SK-N-SH (cell line): ENCODE measurements at regions not wholly inside any gene's neighbourhood (a gene's known extent, or its start where the extent isn't known, plus 50 kb on each side); places are given as distances from the start of the nearest gene placed in this dataset.

ENCODE experiments used
- CTCF ChIA-PET: fragments of 300-600, 350-600 bp; formaldehyde crosslinking; extraction: SDS; loops from one replicate; lab custom pipeline; 2021; lab: Yijun Ruan, JAX
- POLR2A ChIA-PET: fragments of 350-600 bp; sonication (Branson Sonifier 250); formaldehyde crosslinking; extraction: SDS; loops from one replicate; lab custom pipeline; 2020; ENCODE audit warnings: antibody characterized with exemption, inconsistent platforms; lab: Yijun Ruan, JAX
- DNase-seq: peaks from one replicate; pipeline ENCODE4 v3.0.0; 2012
- H2AFZ ChIP-seq: fragments of 200-600 bp; sonication (generic); 2 replicates; pipeline ENCODE4 v1.8.1; 2016; ENCODE audit warnings: antibody characterized with exemption, mild to moderate bottlenecking, low read depth
- H3F3A ChIP-seq: fragments of 200-600 bp; sonication (generic); replicated peaks from 2 replicates; pipeline ENCODE3; 2016; ENCODE audit warnings: antibody characterized with exemption, mild to moderate bottlenecking; ENCODE audit not compliant: insufficient read depth
- H3K27ac ChIP-seq, 2 experiments: fragments of 200-500 bp in 1 of 2; fragments of 200-600 bp in 1 of 2; sonication (Bioruptor generic) in 1 of 2; sonication (generic), shearing (Covaris generic) in 1 of 2; 2 replicates each; pipeline versions ENCODE4 v1.5.1 to v1.6.1; 2014 to 2016; ENCODE audit warnings: low read depth in 2 of 2, inconsistent platforms in 1 of 2, low read length in 1 of 2, mild to moderate bottlenecking in 1 of 2, mixed read lengths in 1 of 2
- H3K27me3 ChIP-seq: fragments of 200-600 bp; sonication (generic), shearing (Covaris generic); 2 replicates; pipeline ENCODE4 v1.6.1; 2016; ENCODE audit warnings: mixed run types; ENCODE audit not compliant: insufficient read depth
- H3K36me3 ChIP-seq, 2 experiments: fragments of 200-500 bp in 1 of 2; fragments of 200-600 bp in 1 of 2; sonication (Bioruptor generic) in 1 of 2; sonication (generic) in 1 of 2; replicated peaks in 1 of 2; 2 replicates each; pipeline versions ENCODE3 to v1.5.1; 2014 to 2016; ENCODE audit warnings: low read length in 1 of 2, mild to moderate bottlenecking in 1 of 2; ENCODE audit not compliant: insufficient read depth in 2 of 2, control insufficient read depth in 1 of 2
- H3K4me1 ChIP-seq, 2 experiments: fragments of 200-500 bp in 1 of 2; fragments of 200-600 bp in 1 of 2; sonication (Bioruptor generic) in 1 of 2; sonication (generic), shearing (Covaris generic) in 1 of 2; 2 replicates each; pipeline versions ENCODE4 v1.5.1 to v1.6.1; 2014 to 2016; ENCODE audit warnings: low read depth in 1 of 2, low read length in 1 of 2, mixed run types in 1 of 2; ENCODE audit not compliant: insufficient read depth in 2 of 2, control insufficient read depth in 1 of 2
- H3K4me2 ChIP-seq: fragments of 200-600 bp; sonication (generic), shearing (Covaris generic); 2 replicates; pipeline ENCODE4 v1.6.1; 2017; ENCODE audit warnings: mixed run types
- H3K4me3 ChIP-seq, 2 experiments: fragments of 200-500 bp in 1 of 2; fragments of 200-600 bp in 1 of 2; sonication (Bioruptor generic) in 1 of 2; sonication (generic), shearing (Covaris generic) in 1 of 2; 2 replicates each; pipeline versions ENCODE4 v1.5.1 to v1.8.1; 2014 to 2016; ENCODE audit warnings: low read depth in 2 of 2, inconsistent platforms in 1 of 2, low read length in 1 of 2, mild to moderate bottlenecking in 1 of 2, mixed read lengths in 1 of 2, moderate library complexity in 1 of 2
- H3K79me2 ChIP-seq: fragments of 200-600 bp; sonication (generic); 2 replicates; pipeline ENCODE4 v1.8.1; 2017; ENCODE audit warnings: mild to moderate bottlenecking; ENCODE audit not compliant: insufficient read depth
- H3K9ac ChIP-seq: fragments of 200-600 bp; sonication (generic); 2 replicates; pipeline ENCODE4 v1.6.1; 2017; ENCODE audit warnings: mixed run types
- H3K9me2 ChIP-seq: fragments of 200-600 bp; sonication (generic); 2 replicates; pipeline ENCODE4 v1.6.1; 2017; ENCODE audit warnings: mixed run types
- H3K9me3 ChIP-seq: fragments of 200-600 bp; sonication (generic); 2 replicates; pipeline ENCODE4 v1.6.1; 2017; ENCODE audit warnings: mixed run types, mild to moderate bottlenecking, moderate library complexity
- H4K20me1 ChIP-seq: fragments of 200-600 bp; sonication (generic); 2 replicates; pipeline ENCODE4 v1.6.1; 2017; ENCODE audit warnings: mild to moderate bottlenecking, mixed run types; ENCODE audit not compliant: insufficient read depth
- CHD2 ChIP-seq: fragments of 150-350 bp; IDR thresholded peaks from 2 replicates; pipeline ENCODE4 v1.6.1; 2018; ENCODE audit warnings: low read length; ENCODE audit not compliant: partially characterized antibody
- ELF1 ChIP-seq: IDR thresholded peaks from 2 replicates; pipeline ENCODE4 v1.4.0; 2012
- EZH2phosphoT487 ChIP-seq: fragments of 200-600 bp; sonication (generic); IDR thresholded peaks from 2 replicates; pipeline ENCODE4 v1.6.1; 2017; ENCODE audit warnings: low read depth, mixed run types, mild to moderate bottlenecking, antibody characterized with exemption, moderate library complexity, borderline replicate concordance
- FOXJ3 ChIP-seq: sonication (generic); formaldehyde crosslinking; IDR thresholded peaks from 2 replicates; pipeline ENCODE4 v1.5.1; 2020; ENCODE audit warnings: mild to moderate bottlenecking, missing genetic modification reagents
- FOXM1 ChIP-seq: IDR thresholded peaks from 2 replicates; pipeline ENCODE4 v1.4.0; 2012; ENCODE audit warnings: low read depth, mild to moderate bottlenecking
- GABPA ChIP-seq: IDR thresholded peaks from 2 replicates; pipeline ENCODE4 v1.4.0; 2012; ENCODE audit warnings: low read depth, mild to moderate bottlenecking
- GATA2 ChIP-seq: sonication (generic); formaldehyde crosslinking; IDR thresholded peaks from 2 replicates; pipeline ENCODE4 v1.5.0; 2020; ENCODE audit warnings: mild to moderate bottlenecking, missing genetic modification reagents
- IRF3 ChIP-seq: fragments of 150-350 bp; IDR thresholded peaks from 2 replicates; pipeline ENCODE4 v1.6.1; 2016; ENCODE audit warnings: mild to moderate bottlenecking, low read depth, low read length
- JUND ChIP-seq: IDR thresholded peaks from 2 replicates; pipeline ENCODE4 v1.4.0; 2012
- MEF2A ChIP-seq: IDR thresholded peaks from 2 replicates; pipeline ENCODE4 v1.4.0; 2012; ENCODE audit warnings: low read depth, borderline replicate concordance
- MXI1 ChIP-seq: IDR thresholded peaks from 2 replicates; pipeline ENCODE4 v1.6.1; 2012; ENCODE audit warnings: mild to moderate bottlenecking, low read depth, low read length, improper control_type of control experiment
- PBX3 ChIP-seq: IDR thresholded peaks from 2 replicates; pipeline ENCODE4; 2012
- RCOR1 ChIP-seq: fragments of 150-350 bp; IDR thresholded peaks from 2 replicates; pipeline ENCODE4 v1.6.1; 2017; ENCODE audit warnings: antibody characterized with exemption, low read length
- SIN3A ChIP-seq: IDR thresholded peaks from 2 replicates; pipeline ENCODE4 v1.6.1; 2012; ENCODE audit warnings: low read depth, mild to moderate bottlenecking, low read length, moderate library complexity, borderline replicate concordance
- SMC3 ChIP-seq: IDR thresholded peaks from 2 replicates; pipeline ENCODE4 v1.6.1; 2012; ENCODE audit warnings: low read depth, low read length, improper control_type of control experiment
- TAF1 ChIP-seq: IDR thresholded peaks from 2 replicates; pipeline ENCODE4 v1.6.1; 2012; ENCODE audit warnings: low read depth, mild to moderate bottlenecking, low read length, moderate library complexity, borderline replicate concordance
- USF2 ChIP-seq: fragments of 150-350 bp; IDR thresholded peaks from 2 replicates; pipeline ENCODE4 v1.6.1; 2017; ENCODE audit warnings: antibody characterized with exemption, low read length, low read depth, borderline replicate concordance
- YY1 ChIP-seq: IDR thresholded peaks from 2 replicates; pipeline ENCODE4 v1.4.0; 2012; ENCODE audit warnings: low read depth, mild to moderate bottlenecking
- ZBTB33 ChIP-seq: IDR thresholded peaks from 2 replicates; pipeline ENCODE4 v1.4.0; 2012; ENCODE audit warnings: low read depth, borderline replicate concordance
- WGBS: methylation state at CpG from one replicate; pipeline ENCODE4 v1.1.6; 2017; ENCODE audit warnings: low lambda C conversion rate; 5-methylcytosine and 5-hydroxymethylcytosine counted together
- TF ChIP-seq, protein P1 (sequence below): IDR thresholded peaks from 2 replicates; pipeline ENCODE4 v1.6.1; 2012; ENCODE audit warnings: mild to moderate bottlenecking, low read depth, low read length, moderate library complexity

DNA sequence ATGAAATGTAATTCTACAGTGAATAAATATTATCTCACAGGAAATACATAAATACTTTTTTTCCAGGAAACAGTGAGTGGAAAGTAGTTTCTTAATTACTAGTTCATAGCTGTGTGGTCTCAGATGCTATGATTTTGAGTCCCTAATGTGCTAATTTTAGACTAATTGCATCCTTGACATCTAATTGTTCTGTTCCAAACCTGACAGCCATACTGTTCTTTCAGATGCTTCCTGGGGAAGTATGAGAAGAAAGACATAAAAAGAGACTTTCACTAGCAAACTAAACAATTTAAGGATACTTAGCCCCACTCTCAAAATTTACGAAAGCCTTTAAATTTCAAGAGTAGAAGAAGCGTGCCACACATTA is 350.9 kb upstream of the CDH20 start:
- Histone ChIP-seq H3K9me2 (no peaks in the 10 kb centered on the region), H3K27me3 (no peaks in the 10 kb centered on the region), H3K4me3 (no peak overlapping the region), H3F3A (peaks cover 6% of the 10 kb centered on the region), H3K36me3 (no peaks in the 10 kb centered on the region), H2AFZ (no peak overlapping the region), H3K9me3 (no peaks in the 10 kb centered on the region), H3K4me1 (peaks cover 8 to 11% of the 10 kb centered on the region in 2 experiments; a peak in 3 of 4 replicates), H4K20me1 (no peaks in the 10 kb centered on the region), H3K79me2 (no peaks in the 10 kb centered on the region), H3K4me2 (no peak overlapping the region)
- POLR2A ChIA-PET: no interaction called here
- 76% methylated on average over 2 of the region's 2 CpGs for WGBS
- CTCF ChIA-PET: interaction anchor here (0.8 to 1.0 kb wide), 2 partner anchors 174 to 298 kb away, joined by 3 read pairs; no protein-coding TSS in a partner anchor
- DNase-seq: no peak
- no peak for TF ChIP-seq EZH2phosphoT487
- TF ChIP-seq, protein P1, sequence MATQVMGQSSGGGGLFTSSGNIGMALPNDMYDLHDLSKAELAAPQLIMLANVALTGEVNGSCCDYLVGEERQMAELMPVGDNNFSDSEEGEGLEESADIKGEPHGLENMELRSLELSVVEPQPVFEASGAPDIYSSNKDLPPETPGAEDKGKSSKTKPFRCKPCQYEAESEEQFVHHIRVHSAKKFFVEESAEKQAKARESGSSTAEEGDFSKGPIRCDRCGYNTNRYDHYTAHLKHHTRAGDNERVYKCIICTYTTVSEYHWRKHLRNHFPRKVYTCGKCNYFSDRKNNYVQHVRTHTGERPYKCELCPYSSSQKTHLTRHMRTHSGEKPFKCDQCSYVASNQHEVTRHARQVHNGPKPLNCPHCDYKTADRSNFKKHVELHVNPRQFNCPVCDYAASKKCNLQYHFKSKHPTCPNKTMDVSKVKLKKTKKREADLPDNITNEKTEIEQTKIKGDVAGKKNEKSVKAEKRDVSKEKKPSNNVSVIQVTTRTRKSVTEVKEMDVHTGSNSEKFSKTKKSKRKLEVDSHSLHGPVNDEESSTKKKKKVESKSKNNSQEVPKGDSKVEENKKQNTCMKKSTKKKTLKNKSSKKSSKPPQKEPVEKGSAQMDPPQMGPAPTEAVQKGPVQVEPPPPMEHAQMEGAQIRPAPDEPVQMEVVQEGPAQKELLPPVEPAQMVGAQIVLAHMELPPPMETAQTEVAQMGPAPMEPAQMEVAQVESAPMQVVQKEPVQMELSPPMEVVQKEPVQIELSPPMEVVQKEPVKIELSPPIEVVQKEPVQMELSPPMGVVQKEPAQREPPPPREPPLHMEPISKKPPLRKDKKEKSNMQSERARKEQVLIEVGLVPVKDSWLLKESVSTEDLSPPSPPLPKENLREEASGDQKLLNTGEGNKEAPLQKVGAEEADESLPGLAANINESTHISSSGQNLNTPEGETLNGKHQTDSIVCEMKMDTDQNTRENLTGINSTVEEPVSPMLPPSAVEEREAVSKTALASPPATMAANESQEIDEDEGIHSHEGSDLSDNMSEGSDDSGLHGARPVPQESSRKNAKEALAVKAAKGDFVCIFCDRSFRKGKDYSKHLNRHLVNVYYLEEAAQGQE: no peak
- no peak for TF ChIP-seq SIN3A
- no peak for TF ChIP-seq SMC3
- no peak for TF ChIP-seq FOXM1
- TF ChIP-seq GABPA: no peak
- TF ChIP-seq ZBTB33: no peak
- no peak for TF ChIP-seq RCOR1
- no peak for TF ChIP-seq IRF3
- no peak for TF ChIP-seq MXI1
- TF ChIP-seq JUND: no peak
- TF ChIP-seq PBX3: no peak
- no peak for TF ChIP-seq MEF2A
- TF ChIP-seq USF2: no peak
- TF ChIP-seq CHD2: no peak
- no peak for TF ChIP-seq FOXJ3 (CRISPR knock-in tag)
- TF ChIP-seq TAF1: no peak
- TF ChIP-seq ELF1: no peak
- no peak for TF ChIP-seq GATA2
- TF ChIP-seq YY1: no peak
- TF ChIP-seq, all 33 proteins: peak for 0
- Histone ChIP-seq H3K9ac (no peak overlapping the region), H3K27ac (no peak overlapping the region)
